HG03439 (cell line): ENCODE measurements at regions not wholly inside any gene's neighbourhood (a gene's known extent, or its start where the extent isn't known, plus 50 kb on each side); places are given as distances from the start of the nearest gene placed in this dataset.
"Not testable (repeated sequence)": the region's sequence is repeated elsewhere in the genome, so short reads cannot be mapped to it uniquely, and the experiment has no call there.

Source experiments
- ATAC-seq: cut with Tn5 transposase; IDR thresholded peaks from one replicate; pipeline ENCODE4 v1.9.1; 2021; ENCODE audit warnings: mild to moderate bottlenecking, moderate library complexity; ENCODE audit not compliant: unreplicated experiment

- not testable (repeated sequence) for ATAC-seq
These were observed 213.3 kb upstream of the CXADR start for GRCh38 chr21:17299576-17299975.

- not testable (repeated sequence) for ATAC-seq
These were observed 185.1 kb upstream of the CXADR start for GRCh38 chr21:17327715-17328114.

GRCh38 chr21:17334484-17334883, 178.4 kb upstream of the CXADR start:
- no peak for ATAC-seq

DNA sequence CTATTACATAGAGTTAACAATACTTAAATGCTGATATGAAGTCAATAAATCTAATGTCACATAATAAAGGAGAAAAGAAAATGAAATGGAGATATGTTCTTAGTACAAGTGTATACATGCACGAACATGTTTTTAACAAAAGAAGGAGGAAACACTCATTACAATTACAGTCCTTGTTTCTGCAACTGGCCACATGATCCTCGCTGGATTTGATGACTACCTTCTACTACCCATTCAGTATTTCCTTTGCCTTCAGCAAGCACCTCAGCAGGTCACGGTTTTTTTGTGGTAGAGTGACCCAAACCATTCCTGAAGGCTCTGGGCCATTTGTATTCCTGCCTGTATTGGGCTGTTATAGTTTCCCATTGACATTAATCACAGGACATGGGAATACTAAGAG, 172.8 kb upstream of the CXADR start:
- no peak for ATAC-seq

- ATAC-seq, result no peak
These were observed 169.8 kb upstream of the CXADR start for GRCh38 chr21:17343055-17343454.

- ATAC-seq, result no peak
These were observed 164.5 kb upstream of the CXADR start for GRCh38 chr21:17348357-17348756.

- ATAC-seq, result no peak
These were observed 164.0 kb upstream of the CXADR start for GRCh38 chr21:17348849-17349248.

- no peak for ATAC-seq
These were observed 161.1 kb upstream of the CXADR start for GRCh38 chr21:17351766-17352165.

DNA sequence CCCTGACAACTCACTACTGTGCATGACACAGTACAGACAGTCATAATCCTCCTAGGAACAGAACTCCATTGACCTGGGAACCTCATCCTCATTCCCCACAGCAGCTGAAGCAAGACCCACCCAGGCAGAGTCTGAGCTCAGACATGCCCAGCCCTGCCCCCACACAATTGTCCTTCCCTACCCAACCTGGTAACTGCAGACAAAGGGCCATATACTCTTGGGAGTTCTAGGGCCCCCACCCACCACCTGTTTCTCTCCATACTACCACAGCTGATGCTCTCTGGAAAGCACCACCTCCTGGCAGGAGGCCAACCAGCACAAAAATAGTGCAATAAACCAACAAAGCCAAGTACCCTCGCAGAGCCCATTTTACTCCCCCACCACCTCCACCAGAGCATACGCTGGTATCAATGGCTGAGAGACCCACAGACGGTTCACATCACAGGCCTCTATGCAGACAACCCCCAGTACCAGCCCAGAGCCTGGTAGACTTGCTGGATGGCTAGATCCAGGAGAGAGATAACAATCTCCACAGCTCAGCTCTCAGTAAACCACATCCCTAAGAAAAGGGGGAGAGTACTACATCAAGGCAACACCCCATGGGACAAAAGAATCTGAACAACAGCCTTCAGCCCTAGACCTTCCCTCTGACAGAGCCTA, 159.7 kb upstream of the CXADR start:
- ATAC-seq, result no peak

- no peak for ATAC-seq
These were observed 153.1 kb upstream of the CXADR start for GRCh38 chr21:17359781-17360180.

- ATAC-seq, result no peak
These were observed 144.0 kb upstream of the CXADR start for GRCh38 chr21:17368748-17369363.

DNA sequence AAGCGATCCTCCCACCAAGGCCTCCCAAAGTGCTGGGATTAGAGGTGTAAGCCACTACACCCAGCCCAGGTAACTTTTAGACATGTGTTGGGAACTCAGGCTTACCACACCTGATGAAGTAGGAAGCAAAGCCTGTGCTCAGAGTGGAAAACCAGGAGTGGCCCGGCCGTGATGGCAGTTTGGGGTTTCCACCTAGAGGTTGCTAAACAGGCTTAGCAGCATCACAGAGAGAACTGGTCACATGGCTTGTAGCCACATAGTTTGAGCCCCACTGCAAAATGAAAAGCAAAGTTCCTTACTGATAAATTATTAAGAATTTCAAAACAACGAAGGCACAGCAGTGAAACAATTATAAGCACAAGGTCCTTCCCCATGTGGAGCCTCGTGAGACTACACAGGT, 142.6 kb upstream of the CXADR start:
- ATAC-seq, result no peak

DNA sequence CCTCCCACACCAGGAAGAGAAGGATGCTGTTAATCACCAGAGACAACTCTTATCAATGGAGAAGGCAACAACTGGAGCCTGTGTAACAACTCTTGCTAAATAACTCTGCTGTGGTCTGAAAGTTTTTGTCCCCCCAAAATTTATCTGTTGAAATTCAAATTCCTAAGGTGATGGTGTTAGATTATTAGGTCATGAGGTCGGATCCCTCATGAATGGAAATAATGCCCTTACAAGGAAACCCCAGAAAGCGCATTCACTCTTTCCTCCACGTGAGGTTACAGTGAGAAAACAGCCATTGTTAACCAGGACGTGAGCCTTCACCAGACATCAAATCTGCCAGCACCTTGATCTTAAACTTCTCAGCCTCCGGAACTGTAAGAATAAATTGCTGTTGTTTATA, 141.9 kb upstream of the CXADR start:
- ATAC-seq, result no peak

DNA sequence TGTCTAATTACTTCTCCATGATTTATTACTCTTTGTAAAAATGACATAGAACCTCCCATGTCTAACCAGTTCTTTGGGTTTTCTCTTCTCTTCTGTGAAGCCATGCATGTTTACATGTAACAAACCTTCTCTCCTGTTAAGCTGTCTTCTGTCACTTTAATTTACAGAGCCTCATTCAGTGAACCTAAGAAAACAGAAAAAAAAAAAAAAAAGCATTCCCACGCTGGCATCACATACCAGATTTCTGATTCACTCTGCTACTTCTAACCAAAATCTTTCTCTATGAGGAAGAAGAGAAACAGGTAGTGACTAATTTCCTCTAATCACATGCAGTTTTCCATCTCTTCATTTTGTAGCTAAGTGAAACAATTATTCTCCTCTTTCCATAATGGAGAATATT, 141.4 kb upstream of the CXADR start:
- no peak for ATAC-seq

DNA sequence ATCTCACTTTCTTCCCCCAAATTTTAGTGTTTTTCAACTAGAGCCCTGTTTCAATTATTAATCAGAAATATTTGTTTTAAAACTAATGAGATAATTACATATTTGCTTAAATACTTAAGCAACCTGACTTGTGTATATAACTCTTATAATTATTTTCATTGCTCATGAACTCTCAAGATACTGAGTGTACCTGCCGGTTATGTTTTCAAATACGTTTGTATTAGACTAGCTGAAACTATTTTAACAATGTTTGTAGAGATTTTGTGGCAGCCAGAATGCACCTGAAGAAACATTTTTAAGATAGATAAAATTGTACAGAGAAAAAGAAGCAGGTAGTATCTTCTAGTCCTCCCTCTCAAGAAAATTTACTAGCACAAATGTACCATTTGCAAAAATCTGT, 140.6 kb upstream of the CXADR start:
- no peak for ATAC-seq

GRCh38 chr21:17386498-17386897, 126.3 kb upstream of the CXADR start:
- no peak for ATAC-seq

DNA sequence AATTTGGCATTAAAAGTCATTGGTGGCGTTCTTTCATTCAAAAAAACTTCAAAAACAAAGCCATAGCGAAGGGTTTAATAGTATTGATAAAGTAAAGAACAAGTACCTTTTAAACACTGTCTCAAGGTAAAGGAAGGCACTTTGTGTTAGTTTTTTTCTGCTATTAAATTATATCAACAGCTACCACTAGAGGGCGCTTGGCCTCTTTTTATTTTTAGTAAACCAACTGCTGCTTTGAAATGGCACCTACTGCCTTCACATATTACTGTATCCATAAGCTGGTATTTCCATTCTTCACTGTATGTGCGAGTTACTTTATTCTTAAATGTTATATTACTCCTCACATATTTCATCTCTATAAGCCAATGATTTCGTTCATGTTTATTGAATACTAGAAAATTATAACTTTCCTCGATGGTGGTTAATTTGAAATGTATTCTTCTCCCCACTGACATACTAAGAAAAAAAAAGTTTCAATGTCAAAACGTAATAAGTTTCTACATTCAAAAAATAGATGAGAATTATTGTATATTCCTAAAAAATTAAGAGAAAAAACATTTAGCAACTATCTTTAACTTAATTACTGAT, 125.7 kb upstream of the CXADR start:
- ATAC-seq, result no peak

DNA sequence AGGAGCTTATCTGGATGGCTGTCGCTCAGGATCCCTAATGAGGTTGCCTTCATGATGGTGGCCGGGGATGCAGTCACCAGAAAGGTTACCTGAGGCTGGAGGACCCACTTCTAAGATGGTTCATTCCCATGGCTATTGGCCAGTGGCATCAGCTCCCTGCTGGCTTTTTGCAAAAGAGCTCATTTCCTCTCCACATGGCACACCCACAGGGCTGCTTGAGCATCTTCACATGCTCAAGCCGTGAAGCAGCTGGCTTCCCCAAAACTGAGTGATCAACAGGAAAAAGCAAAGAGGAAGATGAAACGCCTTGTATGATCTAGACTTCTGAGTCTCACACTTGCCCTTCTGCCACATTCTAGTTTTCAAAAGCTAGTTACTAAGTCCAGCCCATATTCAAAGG, 124.6 kb upstream of the CXADR start:
- ATAC-seq, result no peak

- ATAC-seq, result no peak
These were observed 123.5 kb upstream of the CXADR start for GRCh38 chr21:17389311-17389710.

DNA sequence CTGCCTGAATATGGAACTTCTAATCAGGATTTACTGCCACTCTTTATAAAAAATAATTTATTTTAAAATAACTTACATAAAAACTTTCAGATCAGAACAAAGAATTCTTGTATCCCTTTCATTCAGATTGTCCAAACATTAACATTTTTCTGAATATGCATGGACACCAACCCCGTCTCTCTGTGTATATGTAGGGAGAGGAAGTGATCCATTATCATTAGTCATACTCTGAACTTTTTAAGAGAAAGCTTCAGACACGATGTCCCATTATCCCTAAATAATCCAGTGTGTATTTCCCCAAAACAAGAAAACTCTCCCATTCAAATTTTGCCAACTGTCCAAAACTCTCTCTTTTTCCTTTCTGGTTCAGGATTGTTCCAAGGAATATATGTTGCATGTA, 122.3 kb upstream of the CXADR start:
- ATAC-seq, result no peak

DNA sequence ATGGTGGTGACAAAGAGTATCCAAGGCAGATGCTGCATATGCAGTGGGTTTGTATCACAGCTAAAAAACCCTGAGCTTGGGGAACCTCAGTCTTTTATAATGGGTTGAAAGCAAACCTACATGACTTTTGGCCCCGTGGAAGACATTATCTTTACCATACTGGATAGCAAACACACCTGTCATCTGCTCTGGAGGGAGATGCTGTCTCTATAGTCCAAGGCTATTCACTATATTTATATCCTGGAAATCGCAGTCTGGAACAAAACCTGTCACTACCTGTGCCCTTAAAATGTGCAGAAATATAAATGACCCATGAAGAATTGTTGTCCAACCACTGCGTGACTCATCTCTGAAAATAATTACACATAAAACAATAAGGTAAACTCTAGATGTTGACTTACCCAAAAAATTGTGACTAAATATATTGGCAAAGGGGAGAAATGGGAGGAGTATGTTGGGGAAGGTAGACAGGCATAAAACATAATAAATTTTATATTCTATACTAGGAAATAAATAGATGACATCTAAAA, 121.0 kb upstream of the CXADR start:
- no peak for ATAC-seq

GRCh38 chr21:17393413-17393812, 119.4 kb upstream of the CXADR start:
- ATAC-seq, result no peak
